Gastroesophageal sphincter (tissue), 4 donors: ENCODE measurements at regions not wholly inside any gene's neighbourhood (a gene's known extent, or its start where the extent isn't known, plus 50 kb on each side); places are given as distances from the start of the nearest gene placed in this dataset.
"Not testable (repeated sequence)": the region's sequence is repeated elsewhere in the genome, so short reads cannot be mapped to it uniquely, and the experiment has no call there.

ENCODE experiments used
- ATAC-seq: fragments of 150-250 bp; one replicate; pipeline ENCODE4 v1.9.1; 2016; ENCODE audit warnings: mild to moderate bottlenecking, moderate library complexity
- H3K27ac ChIP-seq, 4 donors: fragments of 200-600 bp; sonication (generic) in 3 of 4; 1 replicate in 3 of 4; 2 replicates in 1 of 4; pipeline ENCODE4 v1.5.1; 2016 to 2019
- H3K27me3 ChIP-seq: fragments of 200-600 bp; sonication (generic); one replicate; pipeline ENCODE4 v1.5.1; 2019
- H3K36me3 ChIP-seq, 2 donors: fragments of 200-600 bp; sonication (generic); one replicate each; pipeline ENCODE4 v1.5.1; 2019; ENCODE audit warnings: control low read depth in 1 of 2
- H3K4me1 ChIP-seq, 3 donors: fragments of 200-600 bp; sonication (generic); 1 replicate in 2 of 3; 2 replicates in 1 of 3; pipeline ENCODE4 v1.5.1; 2016 to 2019; ENCODE audit warnings: control low read depth in 2 of 3
- H3K4me3 ChIP-seq, 2 donors: fragments of 200-600 bp; sonication (generic); one replicate each; pipeline ENCODE4 v1.5.1; 2019; ENCODE audit warnings: mild to moderate bottlenecking in 1 of 2, moderate library complexity in 1 of 2
- H3K9me3 ChIP-seq, 3 donors: fragments of 200-600 bp; sonication (generic); one replicate each; pipeline ENCODE4 v1.5.1; 2017 to 2019; ENCODE audit warnings: control low read depth in 2 of 3
- EP300 ChIP-seq: sonication (generic); formaldehyde crosslinking; IDR thresholded peaks from one replicate; pipeline ENCODE4 v1.6.1; 2017; ENCODE audit warnings: antibody characterized with exemption, mild to moderate bottlenecking
- POLR2A ChIP-seq, 2 donors: fragments of 450-650 bp; IDR thresholded peaks; one replicate each; pipeline ENCODE4 v1.6.1; 2017; ENCODE audit warnings: antibody characterized with exemption in 2 of 2, mild to moderate bottlenecking in 2 of 2, moderate library complexity in 1 of 2
- POLR2AphosphoS5 ChIP-seq: sonication (generic); formaldehyde crosslinking; IDR thresholded peaks from one replicate; pipeline ENCODE4 v1.6.1; 2017; ENCODE audit warnings: antibody characterized with exemption
- WGBS, 2 donors: methylation state at CpG; one replicate each; pipeline ENCODE4 v1.1.5; 2018; ENCODE audit warnings: low coverage in 1 of 2; 5-methylcytosine and 5-hydroxymethylcytosine counted together
- TF ChIP-seq, protein P1 (sequence below), 4 experiments: fragments of 200-600 bp in 2 of 4; fragments of 450-650 bp in 2 of 4; sonication (generic) in 1 of 4; IDR thresholded peaks; one replicate each; pipeline ENCODE4 v1.5.1; 2017 to 2019; ENCODE audit warnings: antibody characterized with exemption in 4 of 4, mild to moderate bottlenecking in 2 of 4, moderate library complexity in 2 of 4

DNA sequence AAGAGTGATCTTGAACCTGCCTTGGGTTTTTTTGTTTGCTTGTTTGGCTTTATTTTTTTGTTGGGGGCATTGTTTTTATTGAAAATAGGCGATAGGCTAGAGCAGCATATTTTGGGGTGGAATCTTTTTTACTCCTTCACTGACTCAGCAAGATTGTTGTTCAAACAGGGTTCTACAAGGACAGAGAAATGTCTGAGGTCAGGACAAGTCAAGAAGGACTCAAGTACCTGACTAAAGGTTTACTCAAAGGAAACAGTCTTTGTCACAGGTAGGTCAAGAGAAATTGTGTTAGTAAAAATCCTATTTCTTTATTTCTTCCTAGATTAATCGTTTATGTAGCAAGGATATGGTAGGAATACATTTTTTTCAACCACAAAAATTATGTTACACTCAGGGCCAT is 1564.0 kb upstream of the CDH9 start:
- Histone ChIP-seq H3K27ac (no peak overlapping the region), H3K4me1 (no peaks in the 10 kb centered on the region), H3K27me3 (no peaks in the 10 kb centered on the region), H3K9me3 (peaks cover 0 to 6% (median 0%) of the 10 kb centered on the region in 3 donors), H3K36me3 (no peaks in the 10 kb centered on the region), H3K4me3 (no peak overlapping the region)
- no peak for ATAC-seq
- TF ChIP-seq, protein P1, sequence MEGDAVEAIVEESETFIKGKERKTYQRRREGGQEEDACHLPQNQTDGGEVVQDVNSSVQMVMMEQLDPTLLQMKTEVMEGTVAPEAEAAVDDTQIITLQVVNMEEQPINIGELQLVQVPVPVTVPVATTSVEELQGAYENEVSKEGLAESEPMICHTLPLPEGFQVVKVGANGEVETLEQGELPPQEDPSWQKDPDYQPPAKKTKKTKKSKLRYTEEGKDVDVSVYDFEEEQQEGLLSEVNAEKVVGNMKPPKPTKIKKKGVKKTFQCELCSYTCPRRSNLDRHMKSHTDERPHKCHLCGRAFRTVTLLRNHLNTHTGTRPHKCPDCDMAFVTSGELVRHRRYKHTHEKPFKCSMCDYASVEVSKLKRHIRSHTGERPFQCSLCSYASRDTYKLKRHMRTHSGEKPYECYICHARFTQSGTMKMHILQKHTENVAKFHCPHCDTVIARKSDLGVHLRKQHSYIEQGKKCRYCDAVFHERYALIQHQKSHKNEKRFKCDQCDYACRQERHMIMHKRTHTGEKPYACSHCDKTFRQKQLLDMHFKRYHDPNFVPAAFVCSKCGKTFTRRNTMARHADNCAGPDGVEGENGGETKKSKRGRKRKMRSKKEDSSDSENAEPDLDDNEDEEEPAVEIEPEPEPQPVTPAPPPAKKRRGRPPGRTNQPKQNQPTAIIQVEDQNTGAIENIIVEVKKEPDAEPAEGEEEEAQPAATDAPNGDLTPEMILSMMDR (IDR thresholded peaks at IDR 0.05) = no peak
- TF ChIP-seq EP300 = no peak
- TF ChIP-seq POLR2AphosphoS5 = no peak
- no peak for TF ChIP-seq POLR2A (IDR thresholded peaks at IDR 0.05)
- 40 to 53% methylated on average over 2 of the region's 2 CpGs for WGBS, 2 donors

DNA sequence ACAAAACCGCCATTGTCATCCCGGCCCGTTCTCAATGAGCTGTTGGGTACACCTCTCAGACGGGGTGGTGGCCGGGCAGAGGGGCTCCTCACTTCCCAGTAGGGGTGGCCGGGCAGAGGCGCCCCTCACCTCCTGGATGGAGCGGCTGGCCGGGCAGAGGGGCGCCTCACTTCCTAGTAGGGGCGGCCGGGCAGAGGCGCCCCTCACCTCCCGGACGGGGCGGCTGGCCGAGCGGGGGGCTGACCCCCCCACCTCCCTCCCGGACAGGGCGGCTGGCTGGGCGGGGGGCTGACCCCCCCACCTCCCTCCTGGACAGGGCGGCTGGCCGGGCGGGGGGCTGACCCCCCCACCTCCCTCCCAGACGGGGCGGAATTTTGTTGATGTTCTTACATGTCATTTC is 1558.3 kb upstream of the CDH9 start:
- H3K4me3 ChIP-seq, ATAC-seq, H3K27ac ChIP-seq, H3K9me3 ChIP-seq, H3K27me3 ChIP-seq, H3K36me3 ChIP-seq, H3K4me1 ChIP-seq: not testable (repeated sequence)
- no CpG with 5 or more reads among the region's 26 CpGs for WGBS, 2 donors

DNA sequence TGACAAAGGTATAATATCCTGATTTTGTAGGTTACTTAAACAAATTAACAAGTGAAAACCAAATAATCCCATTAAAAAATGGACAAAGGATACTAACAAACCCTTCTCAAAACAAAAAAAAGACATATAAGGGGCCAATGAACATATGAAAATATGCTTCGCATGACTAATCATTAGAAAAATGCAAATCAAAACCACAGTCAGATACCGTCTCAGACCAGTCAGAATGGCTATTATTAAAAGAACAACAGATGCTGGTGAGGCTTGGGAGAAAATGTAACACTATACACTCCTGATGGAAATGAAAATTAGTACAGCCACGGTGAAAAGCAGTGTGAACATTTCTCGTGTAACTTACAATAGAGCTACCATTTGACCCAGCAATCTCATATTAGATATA is 1542.2 kb upstream of the CDH9 start:
- ATAC-seq = no peak

DNA sequence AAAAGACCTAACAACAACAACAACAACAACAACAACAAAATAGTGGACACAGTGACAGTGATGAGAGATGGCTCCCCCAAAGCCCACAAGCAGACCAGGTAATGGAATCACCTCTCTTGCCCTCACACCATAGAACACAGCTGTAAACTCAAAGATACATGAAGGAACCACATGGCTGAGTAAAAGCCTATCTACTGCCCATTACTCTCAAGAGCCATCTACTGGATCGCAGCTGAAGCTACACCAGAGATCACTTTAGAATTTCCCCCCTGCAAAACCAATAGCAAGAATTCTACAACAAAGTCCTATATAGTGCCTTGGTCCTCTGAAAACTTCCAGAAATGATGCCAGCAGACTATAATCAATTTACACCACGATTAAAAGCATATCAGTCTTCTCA is 1537.6 kb upstream of the CDH9 start:
- TF ChIP-seq, protein P1 (IDR thresholded peaks at IDR 0.05) = no peak
- TF ChIP-seq POLR2AphosphoS5 (no peak), POLR2A (IDR thresholded peaks at IDR 0.05) (no peak), EP300 (no peak)
- 59 to 60% methylated on average over 1 to 2 of the region's 2 CpGs for WGBS, 2 donors
- Histone ChIP-seq H3K4me3 (no peak overlapping the region), H3K4me1 (no peaks in the 10 kb centered on the region), H3K9me3 (peaks cover 0 to 6% (median 0%) of the 10 kb centered on the region in 3 donors), H3K36me3 (no peaks in the 10 kb centered on the region), H3K27me3 (no peaks in the 10 kb centered on the region), H3K27ac (no peak overlapping the region)
- ATAC-seq = no peak

More for the DNA sequence above, 1542.2 kb upstream of the CDH9 start:
- no peaks in the 10 kb centered on the region for H3K36me3 ChIP-seq
- TF ChIP-seq EP300 (no peak), POLR2A (IDR thresholded peaks at IDR 0.05) (no peak), POLR2AphosphoS5 (no peak)
- TF ChIP-seq, protein P1 (IDR thresholded peaks at IDR 0.05) = no peak
- H3K27me3 ChIP-seq = no peaks in the 10 kb centered on the region
- no peaks in the 10 kb centered on the region for H3K4me1 ChIP-seq
- no peak overlapping the region for H3K4me3 ChIP-seq
- WGBS, 2 donors = 73 to 79% methylated on average over 4 of the region's 4 CpGs
- no peak overlapping the region for H3K27ac ChIP-seq
- H3K9me3 ChIP-seq = peaks cover 0 to 2% (median 0%) of the 10 kb centered on the region in 3 donors

DNA sequence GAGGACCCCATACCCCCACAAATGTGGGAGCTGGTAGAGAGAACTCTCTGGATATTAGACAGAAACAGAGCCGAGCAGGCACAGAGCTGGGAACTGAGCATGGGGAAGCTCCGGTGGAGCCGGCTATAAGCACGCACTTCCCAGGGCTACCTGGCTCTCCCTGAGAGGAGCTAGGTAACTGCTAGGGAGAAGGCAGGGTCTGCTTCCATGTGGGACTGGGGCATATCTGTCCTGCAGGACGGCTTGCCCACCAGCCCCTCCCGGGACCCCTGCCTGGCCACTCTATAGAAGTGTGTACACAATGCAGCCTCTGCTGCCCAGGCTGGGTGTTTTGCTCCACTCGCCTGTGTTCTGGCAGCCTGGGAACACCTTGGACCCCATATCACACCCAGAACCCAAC is 1537.0 kb upstream of the CDH9 start:
- Histone ChIP-seq H3K36me3 (no peaks in the 10 kb centered on the region), H3K4me3 (no peak overlapping the region), H3K27ac (no peak overlapping the region), H3K27me3 (no peaks in the 10 kb centered on the region), H3K4me1 (no peaks in the 10 kb centered on the region), H3K9me3 (peaks cover 0 to 6% (median 0%) of the 10 kb centered on the region in 3 donors)
- no CpG with 5 or more reads among the region's 7 CpGs for WGBS, 2 donors
- no peak for ATAC-seq
- TF ChIP-seq, protein P1 (IDR thresholded peaks at IDR 0.05) = no peak
- no peak for TF ChIP-seq POLR2A (IDR thresholded peaks at IDR 0.05)

DNA sequence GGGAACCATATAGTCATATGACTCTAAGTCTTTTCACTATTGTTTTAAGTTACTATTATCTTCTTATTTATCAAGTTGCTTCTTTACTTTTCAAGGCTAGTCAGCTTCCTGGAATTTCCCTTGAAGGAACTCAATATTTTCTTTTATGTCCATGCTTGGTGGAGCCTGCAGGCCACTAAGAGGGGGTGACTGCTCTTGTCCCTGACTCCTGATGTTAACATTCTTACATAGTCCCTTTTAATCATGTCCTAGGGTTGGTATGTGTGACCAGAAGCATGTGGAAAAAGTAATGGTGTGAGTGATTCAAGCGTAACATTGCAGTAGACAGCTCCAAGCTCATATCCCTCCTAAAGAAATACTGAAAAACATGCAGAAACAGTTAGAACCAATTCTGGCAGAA is 1536.2 kb upstream of the CDH9 start:
- H3K4me1 ChIP-seq = no peaks in the 10 kb centered on the region
- 100% methylated on average over 1 of the region's 1 CpG; no CpG with 5 or more reads in 1 of the 2 donors for WGBS, 2 donors
- no peaks in the 10 kb centered on the region for H3K36me3 ChIP-seq
- no peak for TF ChIP-seq POLR2A (IDR thresholded peaks at IDR 0.05)
- no peak for TF ChIP-seq EP300
- TF ChIP-seq POLR2AphosphoS5 = no peak
- TF ChIP-seq, protein P1 (IDR thresholded peaks at IDR 0.05) = no peak
- H3K9me3 ChIP-seq = peaks cover 0 to 6% (median 0%) of the 10 kb centered on the region in 3 donors
- no peak for ATAC-seq
- H3K27ac ChIP-seq = no peak overlapping the region
- H3K4me3 ChIP-seq = no peak overlapping the region
- no peaks in the 10 kb centered on the region for H3K27me3 ChIP-seq
